Activated CD4-positive, alpha-beta T cell treated with anti-CD3 and anti-CD28 coated beads for 4 hours (primary cell): ENCODE measurements at regions not wholly inside any gene's neighbourhood (a gene's known extent, or its start where the extent isn't known, plus 50 kb on each side); places are given as distances from the start of the nearest gene placed in this dataset.
"Not testable (repeated sequence)": the region's sequence is repeated elsewhere in the genome, so short reads cannot be mapped to it uniquely, and the experiment has no call there.

Experiments used
- DNase-seq, 2 donors: peaks; one replicate each; pipeline ENCODE4 v3.0.0-alpha.2; 2020

DNA sequence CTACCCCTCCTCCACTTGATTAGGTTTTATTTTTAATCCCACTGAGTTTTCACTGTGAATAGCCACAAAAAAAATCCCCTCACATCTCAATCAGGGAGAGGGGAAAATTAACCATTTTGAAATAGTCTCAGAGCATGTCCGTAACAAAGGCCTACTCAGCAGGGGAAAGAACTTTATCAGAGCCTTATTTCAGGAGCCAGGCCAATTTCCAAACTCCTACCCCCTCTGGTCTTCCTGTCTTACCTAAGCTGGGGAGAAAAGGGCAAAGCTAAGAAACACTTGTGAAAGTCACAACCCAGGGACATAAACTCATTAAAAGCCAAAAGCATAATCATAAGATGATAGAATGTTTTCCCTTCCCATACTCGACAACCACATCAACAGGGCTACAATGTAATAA lies 260.3 kb upstream of the DIO3 start:
- no peak for DNase-seq

- not testable (repeated sequence) for DNase-seq
Measured at GRCh38 chr14:101307162-101307561, 254.1 kb upstream of the DIO3 start.

GRCh38 chr14:101311186-101311585 lies 250.1 kb upstream of the DIO3 start:
- DNase-seq = not testable (repeated sequence)

DNA sequence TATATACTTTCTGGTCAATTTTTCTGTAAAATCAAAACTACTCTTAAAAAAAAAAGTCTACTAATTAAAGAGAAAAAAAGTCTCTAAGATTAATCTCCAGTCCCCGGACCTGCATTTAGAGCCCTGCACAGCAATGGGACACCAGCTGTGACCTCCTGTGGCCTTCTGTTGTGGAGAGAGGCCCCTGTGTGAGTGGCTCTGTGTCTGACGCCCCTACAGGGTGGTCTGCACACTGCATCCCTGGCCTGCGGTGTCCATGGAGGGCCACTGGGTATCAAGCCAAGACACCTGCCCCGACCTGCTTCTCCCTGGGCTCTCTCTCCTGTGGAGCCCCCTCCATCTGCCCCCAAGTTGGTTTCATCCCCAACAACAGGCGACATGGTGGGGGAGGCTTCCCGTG lies 248.0 kb upstream of the DIO3 start:
- DNase-seq = no peak

DNA sequence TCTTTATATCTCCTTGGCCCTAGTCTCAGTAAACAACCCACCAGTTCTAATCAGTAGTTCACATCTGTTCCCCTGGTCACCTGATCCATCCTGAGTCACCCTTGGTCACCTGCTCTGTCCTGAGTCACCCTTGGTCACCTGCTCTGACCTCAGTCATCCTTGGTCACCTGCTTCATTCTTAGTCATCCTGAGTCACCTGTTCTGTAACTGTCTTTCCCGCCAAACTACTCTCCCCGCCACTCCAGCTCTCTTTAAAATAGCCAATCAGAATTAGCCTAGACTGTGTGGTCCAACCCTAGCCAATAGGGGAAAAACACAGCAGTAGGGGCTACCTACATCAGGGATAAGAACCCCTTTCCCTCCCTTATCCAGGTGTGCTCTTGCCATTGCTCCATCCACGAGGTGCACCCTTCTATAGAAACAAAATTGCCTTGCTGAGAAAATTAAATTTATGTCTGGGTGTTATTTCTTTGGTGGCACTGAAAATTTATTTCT lies 245.4 kb upstream of the DIO3 start:
- DNase-seq = no peak

- DNase-seq = no peak
Measured at GRCh38 chr14:101318271-101318670, 243.0 kb upstream of the DIO3 start.

- DNase-seq = no peak
Measured at GRCh38 chr14:101320396-101320795, 240.9 kb upstream of the DIO3 start.

DNA sequence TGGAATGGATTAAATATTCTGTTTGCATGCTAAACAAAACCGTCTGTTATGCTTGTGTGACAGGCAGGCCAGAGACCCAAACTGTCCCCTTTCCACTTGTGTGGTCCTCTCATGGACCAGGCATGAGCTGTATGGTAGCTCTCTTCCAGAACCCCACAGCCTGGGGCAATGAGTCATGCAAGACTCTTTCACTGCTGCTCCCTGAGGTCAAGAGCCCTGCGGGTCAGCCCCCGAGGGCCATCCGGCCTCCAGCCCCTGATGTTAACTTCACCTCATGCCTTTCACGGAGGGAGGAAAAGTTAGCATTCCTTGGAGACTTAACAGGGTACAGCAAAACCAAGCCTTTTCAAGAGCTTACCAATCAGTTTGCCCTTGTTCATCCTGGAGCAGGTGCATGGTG lies 239.1 kb upstream of the DIO3 start:
- no peak for DNase-seq

GRCh38 chr14:101323111-101323510 lies 238.2 kb upstream of the DIO3 start:
- DNase-seq = no peak

DNA sequence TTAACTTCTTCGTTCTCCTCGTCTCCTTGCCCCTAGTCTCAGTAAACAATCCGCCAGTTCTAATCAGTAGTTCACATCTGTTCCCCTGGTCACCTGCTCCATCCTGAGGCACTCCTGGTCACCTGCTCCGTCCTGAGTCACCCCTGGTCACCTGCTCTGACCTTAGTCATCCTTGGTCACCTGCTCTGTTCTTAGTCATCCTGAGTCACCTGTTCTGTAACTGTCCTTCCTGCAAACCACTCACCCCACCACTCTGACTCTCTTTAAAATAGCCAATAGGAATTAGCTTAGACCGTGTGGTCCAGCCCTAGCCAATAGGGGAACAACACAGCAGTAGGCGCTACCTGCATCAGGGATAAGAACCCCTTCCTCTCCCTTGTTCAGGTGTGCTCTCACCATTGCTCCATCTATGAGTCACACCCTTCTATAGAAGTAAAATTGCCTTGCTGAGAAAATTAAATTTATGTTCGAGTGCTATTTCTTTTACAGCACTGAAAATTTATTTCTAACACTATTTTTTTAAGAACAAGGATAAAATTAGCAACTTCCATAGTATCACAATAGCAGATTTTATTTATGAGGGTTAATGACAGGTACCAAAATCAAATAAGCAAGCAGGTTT lies 237.6 kb upstream of the DIO3 start:
- not testable (repeated sequence) for DNase-seq

- no peak for DNase-seq
Measured at GRCh38 chr14:101325319-101325718, 236.0 kb upstream of the DIO3 start.

- DNase-seq = no peak
Measured at GRCh38 chr14:101328412-101329028, 232.8 kb upstream of the DIO3 start.

DNA sequence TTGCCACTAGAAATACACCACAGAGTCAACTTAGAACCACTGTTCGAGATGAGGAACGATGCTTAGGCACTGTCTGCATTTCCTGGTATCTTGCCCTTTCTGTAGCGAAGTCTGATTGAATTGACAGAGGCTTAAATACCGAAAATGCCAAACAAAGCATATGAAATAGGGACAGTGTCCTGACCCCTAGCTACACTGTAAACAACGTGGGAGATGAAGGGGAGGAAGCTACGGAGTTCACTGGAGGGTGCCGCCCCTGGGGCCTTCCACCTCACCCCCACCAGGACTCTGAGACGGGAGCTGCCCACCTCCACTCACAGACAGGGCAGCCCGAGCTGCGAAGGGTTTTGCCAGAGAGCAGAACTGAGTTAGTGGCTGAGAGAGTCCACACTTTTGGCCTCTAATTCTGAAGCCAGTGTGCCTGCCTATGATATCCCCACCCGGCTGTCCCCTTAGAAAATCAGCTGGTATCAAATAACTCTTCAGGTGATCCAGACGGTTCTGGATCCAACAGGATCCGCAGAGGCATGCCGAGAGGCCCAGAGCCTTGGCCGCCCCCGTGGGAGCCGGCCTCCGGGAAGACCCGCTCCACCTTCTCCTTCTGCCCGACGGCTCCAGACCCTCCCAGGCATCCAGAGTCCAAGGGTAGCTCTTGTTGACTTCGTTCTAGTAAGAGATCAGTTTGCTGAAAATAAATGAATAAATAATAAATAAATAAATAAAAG lies 230.7 kb upstream of the DIO3 start:
- no peak for DNase-seq

GRCh38 chr14:101331141-101331525 lies 230.2 kb upstream of the DIO3 start:
- no peak for DNase-seq

DNA sequence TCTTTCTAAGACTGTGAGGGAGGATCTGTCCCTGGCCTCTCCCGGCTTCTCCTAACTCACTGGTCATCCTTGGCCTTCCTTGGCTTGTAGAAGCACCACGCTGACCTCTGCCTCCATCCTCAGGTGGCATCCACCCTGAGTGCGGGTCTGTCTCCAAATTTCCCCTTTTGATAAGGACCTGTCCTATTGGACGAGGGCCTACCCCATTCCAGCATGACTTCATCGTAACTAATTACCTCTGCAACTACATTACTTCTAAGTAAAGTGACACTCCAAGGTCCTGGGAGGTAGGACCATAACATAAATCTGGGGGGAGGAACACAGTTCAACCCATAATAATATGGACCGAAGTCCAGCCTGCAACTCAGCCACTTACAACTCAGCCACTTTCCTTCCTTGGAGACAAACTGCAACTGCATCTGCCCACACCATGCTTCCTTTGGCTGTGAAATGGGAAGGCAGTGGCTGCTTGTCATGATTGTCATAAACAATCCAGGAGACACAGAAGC lies 229.6 kb upstream of the DIO3 start:
- no peak for DNase-seq

DNA sequence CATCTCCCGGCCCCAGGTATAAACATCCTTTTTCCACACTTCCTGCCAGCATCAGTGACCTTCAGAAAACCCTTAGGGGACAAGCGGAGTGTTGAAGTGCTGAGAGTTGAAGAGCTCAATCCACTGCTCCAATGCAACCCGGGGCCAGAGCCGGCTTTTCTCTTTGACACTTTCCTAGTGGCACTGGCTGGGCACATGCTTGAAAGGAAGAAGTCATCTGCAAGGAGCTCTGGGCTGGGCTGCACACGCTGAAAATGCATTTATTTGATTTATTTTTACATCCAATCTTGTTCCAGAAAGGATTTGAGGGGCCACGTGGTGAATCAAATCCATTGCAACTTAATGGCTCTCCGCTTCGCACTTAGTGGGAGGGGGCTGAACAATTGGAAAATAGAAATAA lies 229.0 kb upstream of the DIO3 start:
- no peak for DNase-seq

GRCh38 chr14:101333335-101334280 lies 227.7 kb upstream of the DIO3 start:
- DNase-seq = no peak

DNA sequence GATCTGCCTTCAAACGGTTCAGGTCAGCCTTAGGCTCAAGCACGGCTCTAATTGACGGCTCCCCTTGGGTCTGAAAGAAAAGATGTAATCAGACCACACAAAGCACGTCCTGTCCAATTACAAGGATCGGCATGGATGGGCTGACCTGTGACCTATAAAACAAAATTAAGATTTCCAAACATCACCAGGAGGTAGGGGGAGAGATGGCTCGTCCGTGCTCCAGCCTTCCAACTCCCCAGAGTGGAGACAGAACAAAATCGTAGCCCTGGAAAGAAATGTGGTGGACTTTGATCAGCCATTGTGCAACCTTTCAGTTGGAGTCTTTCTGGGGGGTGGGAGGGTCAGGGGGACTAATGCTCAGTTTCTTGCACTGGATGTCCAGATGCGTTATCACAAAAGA lies 226.6 kb upstream of the DIO3 start:
- DNase-seq = no peak

- DNase-seq = no peak
Measured at GRCh38 chr14:101335061-101335661, 226.1 kb upstream of the DIO3 start.

- no peak for DNase-seq
Measured at GRCh38 chr14:101336183-101336582, 225.1 kb upstream of the DIO3 start.

DNA sequence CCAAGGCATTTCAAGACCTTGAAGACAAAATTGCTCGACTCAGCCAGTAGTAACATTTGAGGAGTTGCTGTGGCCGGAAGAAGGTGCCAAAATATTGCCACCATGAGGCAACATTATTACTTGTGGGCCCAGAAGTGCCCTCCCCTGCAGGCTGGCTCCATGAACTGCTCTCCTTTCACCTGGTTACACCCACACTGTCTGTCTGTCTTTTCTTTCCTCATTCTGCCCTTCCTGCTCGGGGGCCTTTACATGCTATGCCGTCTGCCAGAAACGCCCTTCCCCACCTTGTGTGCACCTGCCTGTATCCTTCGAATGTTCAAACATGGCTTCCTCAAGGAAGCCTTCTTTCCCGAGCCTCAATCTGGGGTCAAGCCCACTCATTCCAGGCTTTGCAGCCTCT lies 224.2 kb upstream of the DIO3 start:
- no peak for DNase-seq

DNA sequence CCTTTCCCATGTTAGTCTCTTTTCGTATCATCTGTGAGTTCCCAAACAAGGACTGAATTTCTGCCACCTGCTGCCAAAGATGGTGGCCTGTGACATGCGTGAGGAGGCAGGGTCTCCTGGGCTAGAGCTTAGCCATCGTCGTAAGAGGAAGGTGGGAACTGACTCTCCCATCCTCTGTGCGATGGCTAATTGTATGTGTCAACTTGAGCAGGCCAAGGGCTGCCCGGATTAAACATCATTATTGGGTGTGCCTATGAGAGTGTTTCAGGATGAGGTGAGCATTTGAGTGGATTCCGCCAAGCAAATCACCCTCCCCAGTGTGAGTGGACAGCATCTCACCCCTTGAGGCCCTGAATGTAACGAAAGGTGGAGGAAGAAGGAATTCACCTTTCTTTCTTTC lies 220.7 kb upstream of the DIO3 start:
- no peak for DNase-seq
